ENCODE measurements at regions not wholly inside any gene's neighbourhood (a gene's known extent, or its start where the extent isn't known, plus 50 kb on each side); places are given as distances from the start of the nearest gene placed in this dataset.

DNA sequence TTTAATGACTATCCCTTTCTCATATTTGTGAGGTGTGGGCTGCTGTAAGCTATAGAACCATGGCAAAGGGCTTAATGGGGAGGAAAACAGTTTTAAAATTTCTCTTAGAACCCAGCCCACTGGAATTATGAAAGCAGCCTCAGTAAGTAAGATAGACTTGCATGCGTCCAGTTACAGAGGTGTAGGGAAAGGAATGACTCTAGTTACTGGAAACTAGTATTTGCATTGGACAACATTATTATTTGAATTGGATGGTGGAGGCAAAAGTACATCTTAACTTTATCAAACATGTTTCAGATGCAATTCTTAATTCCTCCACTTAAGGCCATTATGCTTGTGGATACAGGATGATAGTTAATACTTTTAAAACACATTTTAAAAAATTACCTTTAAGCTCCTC, 292.9 kb downstream of the SPRY2 start:
- TF ChIP-seq, protein P1, sequence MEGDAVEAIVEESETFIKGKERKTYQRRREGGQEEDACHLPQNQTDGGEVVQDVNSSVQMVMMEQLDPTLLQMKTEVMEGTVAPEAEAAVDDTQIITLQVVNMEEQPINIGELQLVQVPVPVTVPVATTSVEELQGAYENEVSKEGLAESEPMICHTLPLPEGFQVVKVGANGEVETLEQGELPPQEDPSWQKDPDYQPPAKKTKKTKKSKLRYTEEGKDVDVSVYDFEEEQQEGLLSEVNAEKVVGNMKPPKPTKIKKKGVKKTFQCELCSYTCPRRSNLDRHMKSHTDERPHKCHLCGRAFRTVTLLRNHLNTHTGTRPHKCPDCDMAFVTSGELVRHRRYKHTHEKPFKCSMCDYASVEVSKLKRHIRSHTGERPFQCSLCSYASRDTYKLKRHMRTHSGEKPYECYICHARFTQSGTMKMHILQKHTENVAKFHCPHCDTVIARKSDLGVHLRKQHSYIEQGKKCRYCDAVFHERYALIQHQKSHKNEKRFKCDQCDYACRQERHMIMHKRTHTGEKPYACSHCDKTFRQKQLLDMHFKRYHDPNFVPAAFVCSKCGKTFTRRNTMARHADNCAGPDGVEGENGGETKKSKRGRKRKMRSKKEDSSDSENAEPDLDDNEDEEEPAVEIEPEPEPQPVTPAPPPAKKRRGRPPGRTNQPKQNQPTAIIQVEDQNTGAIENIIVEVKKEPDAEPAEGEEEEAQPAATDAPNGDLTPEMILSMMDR (IDR thresholded peaks at IDR 0.05; ENCODE audit: control insufficient read depth, extremely low read depth, insufficient read depth), result no peak
- no peak for DNase-seq (ENCODE audit: low read depth)

DNA sequence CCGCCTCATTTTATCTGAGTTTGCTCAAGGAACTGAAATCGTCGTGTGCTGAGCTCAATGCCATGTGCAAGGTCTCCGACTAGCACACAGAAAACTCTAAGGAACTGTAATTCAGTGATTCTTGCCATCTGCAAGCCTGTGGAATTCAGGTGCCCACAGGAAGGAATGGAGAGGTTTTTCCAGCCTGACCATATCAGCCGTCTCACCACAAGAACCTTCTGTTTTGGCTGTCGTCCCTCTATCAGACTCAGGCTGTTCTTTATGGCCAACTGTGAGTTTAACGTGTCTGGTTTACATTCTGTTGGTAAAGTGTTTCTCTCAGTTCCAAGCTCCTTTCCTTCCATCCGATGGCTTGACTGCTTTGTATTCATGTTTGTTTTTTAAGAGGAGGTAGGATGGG, 293.5 kb downstream of the SPRY2 start:
- no peak for DNase-seq (ENCODE audit: low read depth)
- H3K4me3 ChIP-seq (ENCODE audit: low read depth, low read length), result no peak overlapping the region
- TF ChIP-seq, protein P1 (IDR thresholded peaks at IDR 0.05; ENCODE audit: control insufficient read depth, extremely low read depth, insufficient read depth), result no peak

More for the DNA sequence above, 292.9 kb downstream of the SPRY2 start:
- no peak overlapping the region for H3K4me3 ChIP-seq (ENCODE audit: low read depth, low read length)

DNA sequence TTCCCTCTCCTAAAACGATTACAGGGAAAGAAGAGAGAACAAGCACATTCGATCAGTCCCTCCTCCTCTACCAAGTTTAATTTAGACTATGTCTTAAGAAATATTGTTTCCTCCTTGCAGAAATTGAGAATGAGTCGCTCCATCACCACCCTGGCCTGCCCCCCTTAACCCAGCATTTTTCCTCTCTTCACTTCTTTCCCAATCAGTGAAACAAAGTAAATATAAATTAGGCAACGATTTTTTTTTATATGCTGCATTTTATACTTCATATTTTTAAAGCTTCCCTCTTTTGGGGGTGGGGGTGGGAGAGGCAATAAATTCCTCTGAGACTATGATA, 300.0 kb downstream of the SPRY2 start:
- no peak overlapping the region for H3K4me3 ChIP-seq (ENCODE audit: low read depth, low read length)
- no peak for DNase-seq (ENCODE audit: low read depth)
- TF ChIP-seq, protein P1 (IDR thresholded peaks at IDR 0.05; ENCODE audit: control insufficient read depth, extremely low read depth, insufficient read depth), result no peak

DNA sequence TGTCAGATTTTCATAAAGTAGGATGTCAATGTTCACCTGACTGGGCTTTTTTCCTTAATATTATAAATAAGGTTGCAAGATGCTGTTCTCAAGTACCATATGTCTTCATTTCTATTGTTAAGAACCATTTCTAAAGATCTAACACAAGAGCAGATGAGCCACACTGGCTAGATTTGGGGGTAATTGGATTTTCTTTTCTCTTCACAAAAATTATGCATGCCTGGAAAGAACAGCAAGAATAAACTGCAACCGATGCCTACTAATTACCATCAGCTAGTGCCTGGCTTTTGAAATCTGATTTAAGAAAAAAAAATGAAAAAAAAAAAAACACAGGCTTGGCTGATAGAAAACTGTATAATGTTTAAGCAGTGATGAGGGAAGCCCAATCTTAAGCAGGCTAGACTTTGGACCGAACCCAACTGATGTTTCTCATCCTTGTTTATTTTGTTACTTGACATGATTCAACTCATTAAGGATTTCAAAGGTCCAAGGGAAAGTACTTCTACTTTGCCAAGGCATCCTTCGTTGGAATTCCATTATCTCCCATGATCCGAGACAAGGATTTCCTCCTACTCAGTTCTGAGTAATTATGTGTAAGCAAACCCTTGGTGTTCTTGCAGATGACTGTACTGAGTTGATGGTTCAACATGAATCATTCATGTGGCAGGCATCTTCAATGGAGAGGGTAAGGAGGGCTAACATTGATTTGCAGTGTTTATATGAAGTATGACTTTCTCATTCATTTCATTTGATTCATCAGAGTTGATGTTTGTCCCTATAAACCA, 300.5 kb downstream of the SPRY2 start:
- TF ChIP-seq, protein P1 (IDR thresholded peaks at IDR 0.05; ENCODE audit: control insufficient read depth, extremely low read depth, insufficient read depth), result no peak
- no peak for DNase-seq (ENCODE audit: low read depth)

DNA sequence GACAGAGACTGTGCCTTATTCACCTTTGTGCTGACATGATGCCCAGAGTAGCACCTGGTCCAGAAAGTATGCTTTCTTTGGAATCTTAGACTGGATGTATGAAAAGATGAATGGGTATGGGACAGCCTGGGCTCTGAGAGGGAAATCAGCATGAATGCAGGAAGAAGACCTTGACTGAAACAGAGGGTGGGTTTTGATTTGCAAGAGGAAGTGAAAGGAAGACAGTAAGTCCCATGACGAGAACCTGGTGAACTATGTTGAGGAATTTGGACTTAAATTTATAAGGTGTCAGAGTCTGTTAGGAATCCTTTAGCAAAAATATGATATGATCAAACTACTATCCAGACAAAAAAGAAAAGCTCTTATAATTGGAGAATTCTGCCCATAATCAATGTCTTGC, 301.9 kb downstream of the SPRY2 start:
- TF ChIP-seq, protein P1 (IDR thresholded peaks at IDR 0.05; ENCODE audit: control insufficient read depth, extremely low read depth, insufficient read depth), result no peak
- H3K4me3 ChIP-seq (ENCODE audit: low read depth, low read length), result no peak overlapping the region
- DNase-seq (ENCODE audit: low read depth), result no peak

More for the DNA sequence above, 300.5 kb downstream of the SPRY2 start:
- H3K4me3 ChIP-seq (ENCODE audit: low read depth, low read length), result no peak overlapping the region

DNA sequence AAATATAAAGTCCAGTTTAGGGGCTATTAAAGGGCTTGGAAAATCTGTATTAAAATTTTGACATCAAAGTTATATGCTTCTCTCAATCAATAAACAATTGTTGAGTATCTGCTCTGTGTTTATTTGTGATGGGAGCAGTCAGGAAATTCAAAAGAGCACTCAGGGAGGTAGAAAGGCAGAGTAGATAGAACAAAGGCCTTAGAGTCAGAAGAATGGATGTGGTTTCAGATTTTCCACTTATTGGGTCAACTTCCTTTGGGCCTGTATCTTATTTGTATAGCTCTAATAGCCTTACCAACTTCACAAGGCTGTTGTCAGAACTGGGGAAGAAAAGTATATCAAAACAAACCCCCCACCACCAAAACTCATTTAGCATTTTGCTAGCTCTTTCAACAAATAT, 302.6 kb downstream of the SPRY2 start:
- TF ChIP-seq, protein P1 (IDR thresholded peaks at IDR 0.05; ENCODE audit: control insufficient read depth, extremely low read depth, insufficient read depth), result no peak
- no peak for DNase-seq (ENCODE audit: low read depth)
- no peak overlapping the region for H3K4me3 ChIP-seq (ENCODE audit: low read depth, low read length)

DNA sequence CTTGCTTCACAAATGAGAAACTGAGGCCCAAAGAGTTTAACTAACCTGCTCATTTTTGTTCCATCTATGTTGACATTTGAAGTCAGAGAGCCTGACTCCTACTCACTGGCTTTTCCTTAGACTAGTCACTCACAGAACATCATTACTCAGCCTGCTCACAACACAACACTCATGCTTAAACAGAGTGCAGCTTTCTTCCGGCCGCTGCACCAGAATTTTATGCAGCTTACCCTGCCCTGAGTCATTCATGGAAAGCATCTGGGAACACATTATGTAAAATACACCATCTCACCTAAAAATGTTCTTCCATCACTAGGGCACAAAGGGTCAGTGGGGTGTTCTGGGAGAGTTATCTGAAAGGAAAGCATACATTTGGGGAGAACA, 303.4 kb downstream of the SPRY2 start:
- no peak for DNase-seq (ENCODE audit: low read depth)
- no peak overlapping the region for H3K4me3 ChIP-seq (ENCODE audit: low read depth, low read length)

More for the DNA sequence above, 303.4 kb downstream of the SPRY2 start:
- TF ChIP-seq, protein P1 (IDR thresholded peaks at IDR 0.05; ENCODE audit: control insufficient read depth, extremely low read depth, insufficient read depth), result no peak

Measured in LNCaP clone FGC (cell line).